Umbilical cord (tissue), 1 donor: ENCODE measurements at regions not wholly inside any gene's neighbourhood (a gene's known extent, or its start where the extent isn't known, plus 50 kb on each side); places are given as distances from the start of the nearest gene placed in this dataset.

Experiments used
- DNase-seq: peaks from one replicate; pipeline ENCODE4 v3.0.0-alpha.2; 2015; ENCODE audit warnings: low spot score

DNA sequence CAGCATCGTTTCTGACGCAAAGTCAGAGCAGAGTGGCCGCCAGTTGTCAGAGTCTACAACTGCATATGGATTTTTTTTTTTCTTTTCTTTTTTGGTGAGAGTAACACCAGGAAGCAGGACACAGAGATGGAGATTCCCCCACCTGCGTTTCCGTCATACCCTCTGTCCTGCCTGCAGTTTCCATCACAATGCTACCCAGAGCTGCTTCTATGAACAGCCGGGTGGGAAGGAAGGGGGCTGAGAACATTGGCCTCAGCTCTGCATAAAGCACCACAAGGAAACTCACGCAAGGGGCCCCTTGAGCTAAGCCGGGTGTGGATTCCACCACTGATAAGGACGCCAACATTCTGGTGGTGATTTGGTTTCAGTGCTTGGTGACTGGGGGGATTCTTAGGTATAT lies 183.5 kb upstream of the AFDN start:
- no peak for DNase-seq

DNA sequence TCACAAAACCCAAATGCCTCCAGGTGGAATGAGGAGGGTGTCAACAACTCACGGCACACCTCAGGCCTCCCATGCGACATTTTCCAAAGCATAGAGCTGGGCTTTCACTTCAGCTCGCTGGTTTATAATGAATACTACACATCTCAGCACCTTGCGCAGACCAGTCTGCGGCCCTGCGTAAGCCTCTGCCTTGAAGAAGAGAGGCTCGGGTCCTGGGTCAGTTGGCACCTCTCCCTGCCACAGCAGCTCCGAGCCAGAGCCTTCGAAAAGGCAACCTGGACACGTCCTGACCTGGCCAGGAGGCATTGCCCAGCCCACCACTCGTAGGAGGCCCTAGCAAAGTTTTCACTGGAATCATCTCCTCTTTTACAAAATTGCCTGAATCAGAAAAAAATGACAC lies 183.0 kb upstream of the AFDN start:
- DNase-seq = no peak

DNA sequence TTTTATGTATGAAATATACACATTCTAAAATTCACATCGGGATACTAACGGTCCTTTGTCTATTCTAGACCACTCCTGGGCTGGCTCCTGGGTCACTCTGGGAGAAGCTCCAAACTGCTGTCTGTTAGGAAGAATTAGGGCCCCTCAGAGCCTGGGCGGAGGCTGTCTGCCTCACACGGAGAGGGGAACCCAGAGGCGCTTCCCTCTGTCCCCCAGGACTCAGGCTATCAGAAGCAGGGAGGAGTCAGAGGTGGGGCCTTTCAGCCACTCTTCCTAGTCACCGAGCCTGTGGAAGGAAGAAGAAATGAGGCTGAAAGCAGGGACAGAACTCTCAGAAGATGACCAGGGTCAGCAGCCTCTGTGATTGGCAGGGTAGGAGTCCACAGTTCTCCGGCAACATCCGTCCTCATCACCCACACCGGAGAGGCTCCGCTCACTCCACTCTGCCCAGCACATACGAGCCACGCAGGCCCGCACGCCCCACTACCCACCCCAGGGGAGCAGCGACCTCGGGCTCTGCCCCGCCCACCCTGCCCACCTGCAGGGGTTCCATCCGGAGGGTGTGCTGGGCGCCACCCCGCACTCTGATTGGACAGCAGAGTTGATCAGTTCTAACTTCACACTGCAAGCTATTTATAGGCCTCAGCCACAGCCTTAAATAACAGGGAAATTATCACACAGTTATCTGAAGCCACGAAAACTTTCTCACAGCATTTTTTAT lies 182.1 kb upstream of the AFDN start:
- DNase-seq = no peak

DNA sequence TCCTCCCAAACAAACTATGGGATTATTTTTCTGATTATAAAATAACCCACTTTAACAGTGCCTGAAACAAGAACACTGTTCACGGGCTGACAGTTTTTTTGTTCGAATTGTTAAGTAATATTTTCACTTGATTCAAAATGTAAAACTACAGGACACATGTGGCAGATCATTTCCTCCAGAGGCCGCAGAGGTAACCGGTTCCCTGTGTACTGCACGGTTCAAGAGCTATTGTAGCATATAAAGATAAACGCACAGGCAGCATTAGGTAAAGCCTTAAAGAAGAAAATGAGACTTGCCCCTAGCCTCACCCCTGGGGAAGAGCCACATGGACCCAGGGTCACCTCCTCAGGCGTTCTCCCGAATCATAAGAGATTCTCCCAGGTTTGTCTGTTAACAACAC lies 181.3 kb upstream of the AFDN start:
- no peak for DNase-seq

DNA sequence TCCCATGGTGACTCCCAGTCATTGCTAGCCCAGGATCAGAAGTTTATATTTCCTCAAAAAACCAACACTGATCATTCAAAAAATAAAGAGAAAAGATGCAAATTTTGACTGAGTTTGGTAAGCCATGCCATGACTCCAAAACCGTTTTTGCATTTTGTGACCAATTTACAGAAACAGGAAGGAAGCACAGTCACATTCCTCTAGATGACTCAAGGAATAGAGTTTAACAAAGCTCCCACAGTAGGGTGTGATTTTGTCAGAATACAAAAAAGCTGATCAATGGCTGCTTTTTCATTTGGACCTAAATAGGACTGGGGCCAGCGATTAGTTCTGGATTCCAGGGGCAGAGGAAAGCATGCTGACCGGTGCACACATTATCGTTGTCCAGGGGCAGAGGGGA lies 179.4 kb upstream of the AFDN start:
- DNase-seq = no peak

- no peak for DNase-seq
Observed at GRCh38 chr6:167647737-167648470, 178.8 kb upstream of the AFDN start.

DNA sequence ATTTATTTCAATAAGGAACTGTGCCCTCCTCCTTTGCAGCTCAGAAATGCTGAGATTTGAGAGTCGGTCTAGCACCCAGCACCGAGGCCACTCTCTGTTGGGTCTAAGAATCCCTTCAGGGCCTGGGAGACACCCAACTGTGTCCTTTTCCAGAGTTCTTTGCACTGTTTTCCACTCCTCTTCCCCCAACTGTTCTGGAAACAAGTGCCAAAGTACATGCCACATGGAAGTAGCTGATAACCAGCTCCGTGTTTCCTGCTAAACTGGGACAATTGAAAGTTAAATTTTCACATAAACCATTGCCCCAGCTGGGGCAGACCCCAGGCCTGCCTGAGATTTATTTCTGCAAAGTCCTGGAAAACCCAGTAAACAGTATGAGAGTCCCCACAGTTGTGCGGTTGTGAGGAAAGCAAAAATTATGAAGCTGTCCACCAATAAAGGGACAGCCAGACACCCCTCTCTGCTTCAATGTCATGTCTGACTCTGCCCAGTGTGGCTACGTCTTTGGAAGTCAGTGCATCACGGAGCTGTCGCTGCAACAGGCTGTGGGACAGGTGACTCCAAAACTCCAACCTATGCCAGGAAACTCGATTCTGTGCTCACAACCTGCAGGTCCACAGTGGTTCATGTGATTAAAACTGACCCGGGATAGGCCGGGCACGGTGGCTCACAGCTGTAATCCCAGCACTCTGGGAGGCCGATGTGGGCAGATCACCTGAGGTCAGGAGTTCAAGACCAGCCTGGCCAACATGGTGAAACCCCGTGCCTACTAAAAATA lies 178.0 kb upstream of the AFDN start:
- no peak for DNase-seq

- no peak for DNase-seq
Observed at GRCh38 chr6:167649476-167649875, 177.2 kb upstream of the AFDN start.

- DNase-seq = no peak
Observed at GRCh38 chr6:167650730-167651317, 175.9 kb upstream of the AFDN start.

DNA sequence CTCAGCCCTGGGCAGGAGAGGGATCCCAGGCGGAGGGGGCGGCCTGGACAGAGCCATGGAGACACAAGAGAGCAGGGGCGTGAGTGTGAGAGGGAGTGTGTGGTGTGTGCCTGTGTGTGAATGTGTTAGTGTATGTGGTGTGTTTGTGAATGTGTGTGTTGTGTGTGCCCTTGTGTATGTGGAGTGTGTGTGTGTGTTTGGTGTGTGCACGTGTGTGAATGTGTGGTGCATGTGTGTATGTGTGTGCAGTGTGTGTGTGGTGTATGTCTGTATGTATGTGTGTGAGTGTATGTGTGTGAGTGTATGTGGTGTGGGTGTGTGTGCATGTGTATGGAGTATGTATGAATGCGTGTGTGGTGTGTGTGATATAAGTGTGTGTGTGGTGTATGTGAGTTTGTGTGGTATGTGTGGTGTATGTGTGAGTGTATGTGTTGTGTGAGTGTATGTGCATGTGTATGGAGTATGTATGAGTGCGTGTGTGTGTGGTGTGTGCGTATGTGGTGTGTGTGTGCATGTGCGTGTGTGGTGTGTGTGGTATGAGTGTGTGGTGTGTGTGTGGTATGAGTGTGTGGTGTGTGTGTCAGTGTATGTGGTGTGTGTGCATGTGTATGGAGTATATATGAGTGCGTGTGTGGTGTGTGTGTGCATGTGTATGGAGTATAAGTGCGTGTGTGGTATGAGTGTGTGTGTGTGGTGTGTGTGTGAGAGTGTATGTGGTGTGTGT lies 175.2 kb upstream of the AFDN start:
- no peak for DNase-seq

DNA sequence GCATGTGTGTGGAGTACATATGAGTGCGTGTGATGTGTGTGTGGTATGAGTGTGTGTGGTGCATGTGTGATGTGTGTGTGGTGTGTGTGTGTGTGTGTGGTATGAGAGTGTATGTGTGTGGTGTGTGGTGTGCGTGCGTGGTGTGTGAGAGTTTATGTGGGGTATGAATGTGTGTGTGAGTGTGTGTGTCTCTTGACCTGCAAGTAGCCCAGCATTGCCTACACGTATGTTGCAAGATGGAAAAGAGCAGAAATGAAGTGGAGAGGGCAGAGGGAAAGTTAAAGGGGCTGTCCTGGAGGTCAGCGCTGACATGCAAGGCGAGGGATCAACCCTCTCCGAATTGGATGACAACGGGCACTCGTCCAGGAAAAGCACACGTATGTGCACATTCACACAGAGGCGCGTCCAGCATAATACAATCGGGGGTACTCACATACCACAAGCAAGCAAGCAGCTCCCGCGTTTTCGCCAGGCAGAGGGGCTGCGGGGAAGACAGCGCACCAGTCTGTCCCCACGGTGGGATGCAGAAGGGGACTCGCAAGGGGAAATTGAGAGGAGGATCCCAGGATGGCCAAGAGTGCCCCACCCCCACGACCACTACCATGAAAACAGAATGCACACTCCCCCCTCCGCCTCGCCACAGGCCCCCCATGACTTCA lies 174.5 kb upstream of the AFDN start:
- DNase-seq = no peak

DNA sequence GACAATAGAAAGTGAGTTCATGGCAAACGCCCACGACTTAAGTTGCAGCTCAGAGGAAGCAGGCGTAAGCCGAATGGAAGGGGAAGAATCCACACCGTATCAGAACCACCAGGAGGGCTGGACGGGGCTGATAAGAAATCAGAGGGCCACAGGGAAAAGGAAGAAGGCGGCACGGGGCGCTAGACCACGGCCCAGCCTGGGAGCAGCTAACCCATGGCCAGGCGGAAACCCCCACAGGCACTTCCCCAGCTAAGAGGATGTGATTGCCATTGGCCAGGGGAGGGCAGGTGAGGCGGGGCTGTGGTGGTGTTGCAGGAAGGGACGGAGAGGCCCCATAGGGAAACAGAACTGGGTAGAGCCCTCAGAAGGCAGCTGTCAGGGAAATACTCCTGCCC lies 174.0 kb upstream of the AFDN start:
- peak; percentile 48 for DNase-seq

- no peak for DNase-seq
Observed at GRCh38 chr6:167653561-167653960, 173.2 kb upstream of the AFDN start.

DNA sequence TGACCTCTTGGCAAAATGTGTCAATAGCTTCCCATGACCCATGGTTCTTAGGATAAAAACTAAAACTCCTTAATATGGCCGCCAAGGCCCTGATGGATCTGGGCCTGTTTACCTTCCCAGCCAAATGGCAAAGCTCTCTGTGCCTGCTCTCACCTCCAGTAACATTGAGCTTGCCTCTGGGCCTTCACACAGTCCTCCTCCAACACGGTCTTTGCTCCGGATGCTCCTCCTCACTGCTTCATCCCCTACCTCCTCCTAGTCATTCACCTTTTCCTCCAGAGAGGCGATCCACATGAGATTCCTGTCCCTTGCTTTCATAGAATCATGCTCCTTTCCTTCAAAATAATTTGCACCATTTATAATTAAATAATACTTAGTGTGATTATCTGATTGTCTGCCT lies 172.3 kb upstream of the AFDN start:
- no peak for DNase-seq

DNA sequence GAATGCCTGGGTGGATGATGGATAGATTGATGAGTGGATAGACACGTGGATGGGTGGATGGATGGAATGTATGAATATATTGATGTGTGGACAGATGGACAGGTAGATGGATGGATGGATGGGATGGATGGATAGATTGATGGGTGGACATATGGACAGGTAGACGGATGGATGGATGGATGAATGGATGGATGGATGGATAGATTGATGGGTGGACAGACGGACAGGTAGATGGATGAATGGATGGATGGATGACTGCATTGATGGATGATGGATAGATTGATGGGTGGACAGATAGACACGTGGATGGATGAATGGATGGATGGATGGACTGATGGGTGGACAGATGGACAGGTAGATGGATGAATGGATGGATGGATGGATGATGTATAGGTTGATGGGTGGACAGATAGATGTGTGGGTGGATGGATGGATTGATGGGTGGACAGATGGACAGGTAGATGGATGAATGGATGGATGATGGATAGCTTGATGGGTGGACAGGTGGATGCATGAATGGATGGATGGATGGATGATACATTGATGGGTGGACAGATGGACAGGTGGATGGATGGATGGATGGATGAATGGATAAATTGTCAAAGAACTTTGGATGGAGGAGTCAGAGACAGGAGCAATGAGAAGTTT lies 171.4 kb upstream of the AFDN start:
- DNase-seq = no peak

GRCh38 chr6:167658106-167658505 lies 168.6 kb upstream of the AFDN start:
- DNase-seq = no peak

DNA sequence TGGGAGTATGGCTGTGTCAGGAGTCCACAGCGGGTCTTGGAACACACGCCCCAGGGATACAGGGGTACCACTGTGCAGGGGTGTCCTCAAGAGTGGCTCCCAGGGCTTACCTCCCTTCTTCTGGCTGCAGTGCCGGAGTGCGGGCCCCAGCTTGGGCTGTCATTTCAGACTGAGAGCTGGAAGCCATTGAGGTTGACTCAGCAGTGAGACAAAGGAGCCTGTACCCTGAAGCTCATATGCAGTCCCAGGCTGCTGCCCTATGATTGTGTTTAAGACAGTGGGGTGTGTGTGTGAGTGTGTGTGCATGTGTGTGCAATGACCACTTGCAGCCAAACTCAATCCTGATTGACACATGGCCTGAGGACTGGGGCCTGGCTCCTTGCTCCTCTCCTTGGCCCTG lies 167.7 kb upstream of the AFDN start:
- DNase-seq = no peak

GRCh38 chr6:167660424-167660823 lies 166.3 kb upstream of the AFDN start:
- DNase-seq = no peak

DNA sequence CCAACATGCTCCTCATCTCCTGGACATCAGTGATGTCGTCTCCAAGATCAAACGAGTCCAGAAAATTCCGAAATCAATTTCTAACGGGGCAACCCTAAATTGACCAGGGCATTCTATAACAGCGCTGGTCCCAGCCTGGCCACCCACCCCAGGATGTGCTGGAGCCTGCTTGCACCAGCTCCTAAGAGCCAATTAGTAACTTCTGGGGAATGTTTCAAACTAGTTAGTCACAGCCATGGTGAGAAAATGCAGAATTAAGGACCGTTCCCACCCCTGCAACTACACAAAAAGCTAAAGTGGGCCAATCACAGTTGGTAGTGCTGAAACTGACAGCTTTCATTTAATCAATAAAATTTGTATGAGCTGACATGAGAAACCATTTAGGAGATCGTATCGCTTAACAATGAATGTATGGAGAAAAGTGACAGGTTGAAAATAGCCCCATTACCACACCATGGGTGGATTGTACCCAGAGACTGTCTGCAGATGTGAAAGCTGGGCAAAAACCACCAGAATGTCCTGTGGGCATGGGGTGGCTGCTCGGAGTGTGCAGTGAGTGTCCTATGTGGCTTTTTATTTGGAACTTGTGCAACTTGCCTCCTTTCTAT lies 165.7 kb upstream of the AFDN start:
- DNase-seq = no peak

GRCh38 chr6:167661552-167662044 lies 165.1 kb upstream of the AFDN start:
- peak; percentile 74 for DNase-seq
